Stimulated activated memory B cell treated with anti-CD40 and anti-IgM and Interleukin-4, amounts not matched to agents 10 μg/mL and 1 μg/mL and 100 μg/mL, for 72 hours (primary cell): ENCODE measurements at regions not wholly inside any gene's neighbourhood (a gene's known extent, or its start where the extent isn't known, plus 50 kb on each side); places are given as distances from the start of the nearest gene placed in this dataset.
"Not testable (repeated sequence)": the region's sequence is repeated elsewhere in the genome, so short reads cannot be mapped to it uniquely, and the experiment has no call there.

Source experiments
- ATAC-seq: fragments of 150-1000 bp; cut with Tn5 transposase; 2 replicates; pipeline ENCODE4 v1.10.0; 2021
- H3K27ac Mint-ChIP-seq: one replicate; pipeline ENCODE4 v1.8.0; 2022; ENCODE audit warnings: mild to moderate bottlenecking, mixed read lengths
- H3K27me3 Mint-ChIP-seq: one replicate; pipeline ENCODE4 v1.8.0; 2022; ENCODE audit warnings: mixed read lengths
- H3K36me3 Mint-ChIP-seq: one replicate; pipeline ENCODE4 v1.8.0; 2022; ENCODE audit warnings: mixed read lengths
- H3K4me1 Mint-ChIP-seq: one replicate; pipeline ENCODE4 v1.8.0; 2022; ENCODE audit warnings: mixed read lengths
- H3K4me3 Mint-ChIP-seq: one replicate; pipeline ENCODE4 v1.8.0; 2022; ENCODE audit warnings: mild to moderate bottlenecking, moderate library complexity, mixed read lengths
- H3K9me3 Mint-ChIP-seq: one replicate; pipeline ENCODE4 v1.8.0; 2022; ENCODE audit warnings: mixed read lengths

GRCh38 chr15:60278879-60279278 lies 118.9 kb downstream of the ANXA2 start:
- H3K27me3 Mint-ChIP-seq, result peaks cover 30% of the 10 kb centered on the region
- no peaks in the 10 kb centered on the region for H3K36me3 Mint-ChIP-seq
- H3K9me3 Mint-ChIP-seq, result peaks cover 5% of the 10 kb centered on the region
- H3K4me1 Mint-ChIP-seq, result no peaks in the 10 kb centered on the region
- ATAC-seq, result no peak
- no peak overlapping the region for H3K27ac Mint-ChIP-seq
- no peak overlapping the region for H3K4me3 Mint-ChIP-seq

- no peaks in the 10 kb centered on the region for H3K36me3 Mint-ChIP-seq
- H3K4me3 Mint-ChIP-seq, result no peak overlapping the region
- peaks cover 5% of the 10 kb centered on the region for H3K9me3 Mint-ChIP-seq
- H3K27me3 Mint-ChIP-seq, result peaks cover 34% of the 10 kb centered on the region
- H3K27ac Mint-ChIP-seq, result no peak overlapping the region
- no peaks in the 10 kb centered on the region for H3K4me1 Mint-ChIP-seq
- ATAC-seq, result no peak
These were observed 117.5 kb downstream of the ANXA2 start for GRCh38 chr15:60280259-60280658.

GRCh38 chr15:60283936-60284335 lies 113.8 kb downstream of the ANXA2 start:
- H3K36me3 Mint-ChIP-seq, result no peaks in the 10 kb centered on the region
- no peak overlapping the region for H3K4me3 Mint-ChIP-seq
- no peak for ATAC-seq
- peaks cover 9% of the 10 kb centered on the region for H3K27me3 Mint-ChIP-seq
- peaks cover 3% of the 10 kb centered on the region for H3K9me3 Mint-ChIP-seq
- H3K27ac Mint-ChIP-seq, result no peak overlapping the region
- no peaks in the 10 kb centered on the region for H3K4me1 Mint-ChIP-seq

- peaks cover 10% of the 10 kb centered on the region for H3K27me3 Mint-ChIP-seq
- not testable (repeated sequence) for H3K4me3 Mint-ChIP-seq, ATAC-seq, H3K36me3 Mint-ChIP-seq, H3K27ac Mint-ChIP-seq, H3K4me1 Mint-ChIP-seq
- peaks cover 13% of the 10 kb centered on the region for H3K9me3 Mint-ChIP-seq
These were observed 101.9 kb downstream of the ANXA2 start for GRCh38 chr15:60295901-60296300.

GRCh38 chr15:60297047-60297446 lies 100.7 kb downstream of the ANXA2 start:
- no peak overlapping the region for H3K4me3 Mint-ChIP-seq
- peaks cover 9% of the 10 kb centered on the region for H3K27me3 Mint-ChIP-seq
- no peak overlapping the region for H3K27ac Mint-ChIP-seq
- peaks cover 13% of the 10 kb centered on the region for H3K9me3 Mint-ChIP-seq
- no peak for ATAC-seq
- no peaks in the 10 kb centered on the region for H3K4me1 Mint-ChIP-seq
- no peaks in the 10 kb centered on the region for H3K36me3 Mint-ChIP-seq
